GM12878 (cell line): ENCODE measurements at regions not wholly inside any gene's neighbourhood (a gene's known extent, or its start where the extent isn't known, plus 50 kb on each side); places are given as distances from the start of the nearest gene placed in this dataset.

Experiments used
- ATAC-seq: fragments of 200-7000 bp; cut with Tn5 transposase; 3 replicates; pipeline ENCODE4 v1.9.1; 2020; ENCODE audit warnings: mild to moderate bottlenecking, moderate library complexity
- BruUV-seq: library from RNA; stranded (reverse); fragments of 400-500 nt; replicated peaks from 2 replicates; lab custom pipeline; 2021; lab: Mats Ljungman, UMichigan
- CTCF ChIA-PET: fragments of 300-600 bp; sonication (Branson Sonifier 250); formaldehyde crosslinking; extraction: SDS; loops from one replicate; lab custom pipeline; 2021; ENCODE audit warnings: inconsistent platforms; lab: Yijun Ruan, JAX
- POLR2A ChIA-PET: fragments of 350-600 bp; formaldehyde crosslinking; extraction: SDS; loops from one replicate; lab custom pipeline; 2021; ENCODE audit warnings: inconsistent platforms; lab: Charles Lee
- RAD21 ChIA-PET: fragments of 300-600 bp; sonication (Branson Sonifier 250); formaldehyde crosslinking; loops from one replicate; lab custom pipeline; 2023; ENCODE audit warnings: antibody characterized with exemption; ENCODE audit not compliant: unreplicated experiment; lab: Charles Lee
- SMC1A ChIA-PET: fragments of 300-600 bp; sonication (Branson Sonifier 250); formaldehyde crosslinking; loops from one replicate; lab custom pipeline; 2023; ENCODE audit not compliant: unreplicated experiment, uncharacterized antibody; lab: Charles Lee
- DNase-seq: peaks from one replicate; pipeline ENCODE4 v3.0.0-alpha.2; 2011; ENCODE audit warnings: low read depth, low spot score
- FAIRE-seq: peaks from 3 replicates; lab custom pipeline; 2011; peaks lifted over from hg19 to GRCh38; lab: Jason Lieb, UNC
- H2AFZ ChIP-seq: 2 replicates; pipeline ENCODE4 v1.6.0; 2011; ENCODE audit warnings: low read depth, low read length, control low read depth; ENCODE audit not compliant: control insufficient read depth
- H3K27ac ChIP-seq: 2 replicates; pipeline ENCODE4 v1.5.1; 2011; ENCODE audit warnings: control low read depth; ENCODE audit not compliant: control insufficient read depth, insufficient read depth
- H3K27me3 ChIP-seq, 2 experiments: replicated peaks in 1 of 2; 2 replicates each; pipeline versions ENCODE4 v1.6.0 to v1.6.1; 2011; ENCODE audit warnings: low read length in 1 of 2; ENCODE audit not compliant: control insufficient read depth in 2 of 2, insufficient read depth in 2 of 2
- H3K36me3 ChIP-seq, 2 experiments: 2 replicates each; pipeline ENCODE4 v1.5.1; 2011; ENCODE audit warnings: low read length in 1 of 2; ENCODE audit not compliant: control insufficient read depth in 2 of 2, insufficient read depth in 2 of 2
- H3K4me1 ChIP-seq: 2 replicates; pipeline ENCODE4 v1.6.1; 2011; ENCODE audit warnings: mild to moderate bottlenecking, low read length, moderate library complexity, mixed read lengths; ENCODE audit not compliant: control insufficient read depth, insufficient read depth
- H3K4me2 ChIP-seq: 2 replicates; pipeline ENCODE4 v1.6.0; 2011; ENCODE audit warnings: control low read depth; ENCODE audit not compliant: control insufficient read depth, insufficient read depth
- H3K4me3 ChIP-seq: fragments of 200-600 bp; sonication (generic); 2 replicates; pipeline ENCODE4 v1.5.1; 2016
- H3K79me2 ChIP-seq: 2 replicates; pipeline ENCODE4 v1.6.0; 2011; ENCODE audit warnings: low read length; ENCODE audit not compliant: control insufficient read depth, insufficient read depth
- H3K9ac ChIP-seq: 2 replicates; pipeline ENCODE4 v1.8.0; 2011; ENCODE audit warnings: low read length, control low read depth, mixed read lengths; ENCODE audit not compliant: control insufficient read depth, insufficient read depth
- H3K9me3 ChIP-seq: replicated peaks from 3 replicates; pipeline ENCODE4 v1.5.1; 2011; ENCODE audit warnings: mild to moderate bottlenecking, low read length; ENCODE audit not compliant: control insufficient read depth, insufficient read depth
- H4K20me1 ChIP-seq: 2 replicates; pipeline ENCODE4 v1.6.0; 2011; ENCODE audit not compliant: control insufficient read depth, insufficient read depth
- CEBPZ ChIP-seq: fragments of 150-350 bp; IDR thresholded peaks from 2 replicates; pipeline ENCODE4 v1.6.1; 2016; ENCODE audit warnings: low read depth, low read length
- JUND ChIP-seq: IDR thresholded peaks from 2 replicates; pipeline ENCODE4 v1.6.1; 2012; ENCODE audit warnings: low read depth, mild to moderate bottlenecking, low read length, improper control_type of control experiment, moderate library complexity
- MEF2A ChIP-seq: IDR thresholded peaks from 2 replicates; pipeline ENCODE4 v1.6.1; 2011; ENCODE audit warnings: low read depth, mild to moderate bottlenecking, low read length, moderate library complexity; ENCODE audit not compliant: insufficient read depth
- RUNX3 ChIP-seq: IDR thresholded peaks from 2 replicates; pipeline ENCODE4 v1.6.1; 2012; ENCODE audit warnings: low read length, inconsistent platforms
- WGBS: methylation state at CpG from one replicate; pipeline ENCODE4 v1.1.6; 2016; ENCODE audit warnings: low lambda C conversion rate; ENCODE audit not compliant: insufficient replicate concordance, insufficient coverage; ENCODE audit errors: missing lambda C conversion rate; 5-methylcytosine and 5-hydroxymethylcytosine counted together
- in situ Hi-C: fragments of 300-500 bp; cut with MboI; formaldehyde crosslinking; loops from 9 replicates; pipeline ENCODE4 v1.14.3; 2018; ENCODE audit warnings: mixed read lengths
- intact Hi-C: fragments of 100-400 bp; cut with micrococcal nuclease; formaldehyde crosslinking; loops from one replicate; pipeline ENCODE4 v1.14.2; 2022; ENCODE audit not compliant: unreplicated experiment
- TF ChIP-seq, protein P1 (sequence below): fragments of 450-650 bp; IDR thresholded peaks from 2 replicates; pipeline ENCODE4 v1.6.1; 2014; ENCODE audit warnings: mild to moderate bottlenecking

DNA sequence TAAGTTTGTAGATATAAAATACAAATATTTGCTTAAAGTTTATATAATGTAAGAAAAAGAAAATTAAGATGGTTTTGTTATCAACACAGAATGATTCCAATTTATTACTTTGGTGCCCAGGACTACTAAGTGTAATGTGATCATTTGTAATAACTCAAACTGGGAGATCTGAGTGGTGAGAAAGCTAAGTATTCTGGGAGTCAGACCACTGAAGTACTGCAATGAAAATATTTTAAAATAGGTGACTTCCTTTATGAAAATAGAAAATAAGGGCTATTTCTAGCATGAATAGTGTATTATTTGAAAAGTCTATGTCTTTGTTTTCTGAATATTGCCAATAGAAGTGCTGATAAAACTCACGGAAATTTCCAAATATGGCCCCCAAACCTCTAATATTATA lies 305.6 kb upstream of the MAN1A1 start:
- no peak for DNase-seq

More for the DNA sequence above, 305.6 kb upstream of the MAN1A1 start:
- Histone ChIP-seq H3K36me3 (no peaks in the 10 kb centered on the region), H4K20me1 (no peaks in the 10 kb centered on the region), H3K27ac (no peak overlapping the region), H3K9me3 (no peaks in the 10 kb centered on the region), H3K79me2 (no peaks in the 10 kb centered on the region), H3K27me3 (no peaks in the 10 kb centered on the region), H3K4me3 (no peak overlapping the region), H3K4me2 (no peak overlapping the region), H3K9ac (no peak overlapping the region), H2AFZ (no peak overlapping the region), H3K4me1 (no peaks in the 10 kb centered on the region)
- ChIA-PET RAD21 (no interaction called here), CTCF (no interaction called here), POLR2A (no interaction called here), SMC1A (interaction anchor here (1.0 to 1.5 kb wide), 3 partner anchors 21 to 191 kb away, joined by 3 to 4 read pairs (median 3); no protein-coding TSS in a partner anchor)
- FAIRE-seq (no peak), ATAC-seq (no peak)
- intact Hi-C loops (no loop called here), in situ Hi-C loops (no loop called here)
- BruUV-seq = no TSS peak
- TF ChIP-seq CEBPZ (no peak), RUNX3 (peak; percentile 16; the same call in 1 of the 2 replicates), JUND (no peak), MEF2A (peak; percentile 70; the same call in 1 of the 2 replicates)
- TF ChIP-seq, protein P1, sequence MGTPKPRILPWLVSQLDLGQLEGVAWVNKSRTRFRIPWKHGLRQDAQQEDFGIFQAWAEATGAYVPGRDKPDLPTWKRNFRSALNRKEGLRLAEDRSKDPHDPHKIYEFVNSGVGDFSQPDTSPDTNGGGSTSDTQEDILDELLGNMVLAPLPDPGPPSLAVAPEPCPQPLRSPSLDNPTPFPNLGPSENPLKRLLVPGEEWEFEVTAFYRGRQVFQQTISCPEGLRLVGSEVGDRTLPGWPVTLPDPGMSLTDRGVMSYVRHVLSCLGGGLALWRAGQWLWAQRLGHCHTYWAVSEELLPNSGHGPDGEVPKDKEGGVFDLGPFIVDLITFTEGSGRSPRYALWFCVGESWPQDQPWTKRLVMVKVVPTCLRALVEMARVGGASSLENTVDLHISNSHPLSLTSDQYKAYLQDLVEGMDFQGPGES = no peak
- WGBS = 94% methylated on average over 1 of the region's 1 CpG
